ENCODE measurements at regions not wholly inside any gene's neighbourhood (a gene's known extent, or its start where the extent isn't known, plus 50 kb on each side); places are given as distances from the start of the nearest gene placed in this dataset.

GRCh38 chr3:18137958-18138357 is 287.2 kb downstream of the SATB1 start:
- Histone ChIP-seq H3K36me3 (ENCODE audit: control insufficient read depth, insufficient read depth, low read length) (no peaks in the 10 kb centered on the region), H3K27ac (ENCODE audit: low read depth, low read length) (no peak overlapping the region), H3K4me3 (ENCODE audit: low read depth, low read length) (no peak overlapping the region), H3K27me3 (ENCODE audit: control insufficient read depth, insufficient read depth, low read length) (no peaks in the 10 kb centered on the region), H3K9me3 (ENCODE audit: control insufficient read depth, insufficient read depth, low read length) (no peaks in the 10 kb centered on the region), H3K4me1 (ENCODE audit: control insufficient read depth, insufficient read depth, low read length) (no peaks in the 10 kb centered on the region)
- no CpG with 5 or more reads among the region's 2 CpGs for WGBS (ENCODE audit: insufficient coverage)
- no peak for DNase-seq (ENCODE audit: low read depth in 4 of 6, low spot score in 6 of 6)

GRCh38 chr3:18135060-18135814 is 289.9 kb downstream of the SATB1 start:
- Histone ChIP-seq H3K27me3 (ENCODE audit: control insufficient read depth, insufficient read depth, low read length) (no peaks in the 10 kb centered on the region), H3K36me3 (ENCODE audit: control insufficient read depth, insufficient read depth, low read length) (no peaks in the 10 kb centered on the region), H3K4me3 (ENCODE audit: low read depth, low read length) (no peak overlapping the region), H3K27ac (ENCODE audit: low read depth, low read length) (no peak overlapping the region), H3K4me1 (ENCODE audit: control insufficient read depth, insufficient read depth, low read length) (no peaks in the 10 kb centered on the region), H3K9me3 (ENCODE audit: control insufficient read depth, insufficient read depth, low read length) (no peaks in the 10 kb centered on the region)
- WGBS (ENCODE audit: insufficient coverage) = no CpG with 5 or more reads among the region's 7 CpGs
- DNase-seq (ENCODE audit: low read depth in 4 of 6, low spot score in 6 of 6) = no peak

- no peaks in the 10 kb centered on the region for H3K27me3 ChIP-seq (ENCODE audit: control insufficient read depth, insufficient read depth, low read length)
- no peak overlapping the region for H3K4me3 ChIP-seq (ENCODE audit: low read depth, low read length)
- no peak for DNase-seq (ENCODE audit: low read depth in 4 of 6, low spot score in 6 of 6)
- H3K9me3 ChIP-seq (ENCODE audit: control insufficient read depth, insufficient read depth, low read length) = no peaks in the 10 kb centered on the region
- no peaks in the 10 kb centered on the region for H3K36me3 ChIP-seq (ENCODE audit: control insufficient read depth, insufficient read depth, low read length)
- H3K4me1 ChIP-seq (ENCODE audit: control insufficient read depth, insufficient read depth, low read length) = no peaks in the 10 kb centered on the region
- WGBS (ENCODE audit: insufficient coverage) = no CpG with 5 or more reads among the region's 2 CpGs
- H3K27ac ChIP-seq (ENCODE audit: low read depth, low read length) = no peak overlapping the region
Measured at GRCh38 chr3:18134386-18135059, 290.6 kb downstream of the SATB1 start.

- no peaks in the 10 kb centered on the region for H3K4me1 ChIP-seq (ENCODE audit: control insufficient read depth, insufficient read depth, low read length)
- H3K27ac ChIP-seq (ENCODE audit: low read depth, low read length) = no peak overlapping the region
- no peak for DNase-seq (ENCODE audit: low read depth in 4 of 6, low spot score in 6 of 6)
- H3K27me3 ChIP-seq (ENCODE audit: control insufficient read depth, insufficient read depth, low read length) = no peaks in the 10 kb centered on the region
- no peak overlapping the region for H3K4me3 ChIP-seq (ENCODE audit: low read depth, low read length)
- H3K9me3 ChIP-seq (ENCODE audit: control insufficient read depth, insufficient read depth, low read length) = no peaks in the 10 kb centered on the region
- no peaks in the 10 kb centered on the region for H3K36me3 ChIP-seq (ENCODE audit: control insufficient read depth, insufficient read depth, low read length)
Measured at GRCh38 chr3:18132991-18133390, 292.1 kb downstream of the SATB1 start.

- Histone ChIP-seq H3K9me3 (ENCODE audit: control insufficient read depth, insufficient read depth, low read length) (no peaks in the 10 kb centered on the region), H3K4me1 (ENCODE audit: control insufficient read depth, insufficient read depth, low read length) (no peaks in the 10 kb centered on the region), H3K36me3 (ENCODE audit: control insufficient read depth, insufficient read depth, low read length) (no peaks in the 10 kb centered on the region), H3K27ac (ENCODE audit: low read depth, low read length) (no peak overlapping the region), H3K4me3 (ENCODE audit: low read depth, low read length) (no peak overlapping the region), H3K27me3 (ENCODE audit: control insufficient read depth, insufficient read depth, low read length) (no peaks in the 10 kb centered on the region)
- WGBS (ENCODE audit: insufficient coverage) = 59% methylated on average over 3 of the region's 11 CpGs
- DNase-seq (ENCODE audit: low read depth in 4 of 6, low spot score in 6 of 6) = peak in 2 of 6 donors; percentile 28 to 88
Measured at GRCh38 chr3:18127859-18128681, 297.1 kb downstream of the SATB1 start.

- Histone ChIP-seq H3K4me3 (ENCODE audit: low read depth, low read length) (no peak overlapping the region), H3K27ac (ENCODE audit: low read depth, low read length) (no peak overlapping the region), H3K4me1 (ENCODE audit: control insufficient read depth, insufficient read depth, low read length) (no peaks in the 10 kb centered on the region), H3K36me3 (ENCODE audit: control insufficient read depth, insufficient read depth, low read length) (no peaks in the 10 kb centered on the region), H3K27me3 (ENCODE audit: control insufficient read depth, insufficient read depth, low read length) (no peaks in the 10 kb centered on the region), H3K9me3 (ENCODE audit: control insufficient read depth, insufficient read depth, low read length) (no peaks in the 10 kb centered on the region)
- WGBS (ENCODE audit: insufficient coverage) = 79% methylated on average over 2 of the region's 3 CpGs
- peak in 1 of 6 donors; percentile 42 for DNase-seq (ENCODE audit: low read depth in 4 of 6, low spot score in 6 of 6)
Measured at GRCh38 chr3:18127174-18127858, 297.8 kb downstream of the SATB1 start.

GRCh38 chr3:18126772-18127171 is 298.4 kb downstream of the SATB1 start:
- H3K27ac ChIP-seq (ENCODE audit: low read depth, low read length) = no peak overlapping the region
- 94% methylated on average over 2 of the region's 5 CpGs for WGBS (ENCODE audit: insufficient coverage)
- peak in 1 of 6 donors; percentile 9 for DNase-seq (ENCODE audit: low read depth in 4 of 6, low spot score in 6 of 6)
- no peaks in the 10 kb centered on the region for H3K9me3 ChIP-seq (ENCODE audit: control insufficient read depth, insufficient read depth, low read length)
- H3K36me3 ChIP-seq (ENCODE audit: control insufficient read depth, insufficient read depth, low read length) = no peaks in the 10 kb centered on the region
- no peaks in the 10 kb centered on the region for H3K4me1 ChIP-seq (ENCODE audit: control insufficient read depth, insufficient read depth, low read length)
- no peak overlapping the region for H3K4me3 ChIP-seq (ENCODE audit: low read depth, low read length)
- H3K27me3 ChIP-seq (ENCODE audit: control insufficient read depth, insufficient read depth, low read length) = no peaks in the 10 kb centered on the region

- 100% methylated on average over 5 of the region's 5 CpGs for WGBS (ENCODE audit: insufficient coverage)
- no peaks in the 10 kb centered on the region for H3K36me3 ChIP-seq (ENCODE audit: control insufficient read depth, insufficient read depth, low read length)
- no peak overlapping the region for H3K27ac ChIP-seq (ENCODE audit: low read depth, low read length)
- H3K9me3 ChIP-seq (ENCODE audit: control insufficient read depth, insufficient read depth, low read length) = no peaks in the 10 kb centered on the region
- DNase-seq (ENCODE audit: low read depth in 4 of 6, low spot score in 6 of 6) = no peak
- no peaks in the 10 kb centered on the region for H3K4me1 ChIP-seq (ENCODE audit: control insufficient read depth, insufficient read depth, low read length)
- no peak overlapping the region for H3K4me3 ChIP-seq (ENCODE audit: low read depth, low read length)
- H3K27me3 ChIP-seq (ENCODE audit: control insufficient read depth, insufficient read depth, low read length) = no peaks in the 10 kb centered on the region
Measured at GRCh38 chr3:18124501-18124900, 300.6 kb downstream of the SATB1 start.

GRCh38 chr3:18122264-18122663 is 302.9 kb downstream of the SATB1 start:
- Histone ChIP-seq H3K4me3 (ENCODE audit: low read depth, low read length) (no peak overlapping the region), H3K9me3 (ENCODE audit: control insufficient read depth, insufficient read depth, low read length) (no peaks in the 10 kb centered on the region), H3K36me3 (ENCODE audit: control insufficient read depth, insufficient read depth, low read length) (no peaks in the 10 kb centered on the region), H3K27me3 (ENCODE audit: control insufficient read depth, insufficient read depth, low read length) (no peaks in the 10 kb centered on the region), H3K4me1 (ENCODE audit: control insufficient read depth, insufficient read depth, low read length) (no peaks in the 10 kb centered on the region), H3K27ac (ENCODE audit: low read depth, low read length) (no peak overlapping the region)
- DNase-seq (ENCODE audit: low read depth in 4 of 6, low spot score in 6 of 6) = no peak
- 100% methylated on average over 2 of the region's 2 CpGs for WGBS (ENCODE audit: insufficient coverage)
